ENCODE measurements at regions not wholly inside any gene's neighbourhood (a gene's known extent, or its start where the extent isn't known, plus 50 kb on each side); places are given as distances from the start of the nearest gene placed in this dataset.

GRCh38 chr5:72688916-72689315 lies 127.5 kb upstream of the TNPO1 start:
- no peaks in the 10 kb centered on the region for H3K36me3 ChIP-seq (ENCODE audit: control insufficient read depth, low read length)
- no peak overlapping the region for H3K27ac ChIP-seq (ENCODE audit: low read depth, low read length)
- H3F3A ChIP-seq (ENCODE audit: control insufficient read depth, insufficient read depth): no peaks in the 10 kb centered on the region
- H3K79me2 ChIP-seq (ENCODE audit: control insufficient read depth, low read length): no peaks in the 10 kb centered on the region
- H3K9me3 ChIP-seq (ENCODE audit: control insufficient read depth, insufficient read depth, low read length): no peaks in the 10 kb centered on the region
- H4K20me1 ChIP-seq (ENCODE audit: control insufficient read depth, insufficient read depth, low read depth, low read length): no peaks in the 10 kb centered on the region
- H3K4me1 ChIP-seq (ENCODE audit: control insufficient read depth, low read length): no peaks in the 10 kb centered on the region
- H3K9me2 ChIP-seq (replicated peaks; ENCODE audit: control insufficient read depth, low read length): no peaks in the 10 kb centered on the region
- no peaks in the 10 kb centered on the region for H3K27me3 ChIP-seq (ENCODE audit: control insufficient read depth, low read length)
- H3K4me2 ChIP-seq (ENCODE audit: low read length): no peak overlapping the region
- no peak for TF ChIP-seq CTCF (IDR thresholded peaks at IDR 0.05; ENCODE audit: low read depth, low read length, poor library complexity, severe bottlenecking)
- TF ChIP-seq EZH2phosphoT487 (IDR thresholded peaks at IDR 0.05; ENCODE audit: borderline replicate concordance, low read length): no peak
- H3K4me3 ChIP-seq (ENCODE audit: low read length): no peak overlapping the region

- no peak overlapping the region for H3K27ac ChIP-seq (ENCODE audit: low read depth, low read length)
- no peaks in the 10 kb centered on the region for H3K79me2 ChIP-seq (ENCODE audit: control insufficient read depth, low read length)
- no peak overlapping the region for H3K4me3 ChIP-seq (ENCODE audit: low read length)
- no peaks in the 10 kb centered on the region for H3K27me3 ChIP-seq (ENCODE audit: control insufficient read depth, low read length)
- no peaks in the 10 kb centered on the region for H3F3A ChIP-seq (ENCODE audit: control insufficient read depth, insufficient read depth)
- TF ChIP-seq CTCF (IDR thresholded peaks at IDR 0.05; ENCODE audit: low read depth, low read length, poor library complexity, severe bottlenecking) (no peak), EZH2phosphoT487 (IDR thresholded peaks at IDR 0.05; ENCODE audit: borderline replicate concordance, low read length) (no peak)
- H3K9me2 ChIP-seq (replicated peaks; ENCODE audit: control insufficient read depth, low read length): no peaks in the 10 kb centered on the region
- H3K36me3 ChIP-seq (ENCODE audit: control insufficient read depth, low read length): no peaks in the 10 kb centered on the region
- H3K4me1 ChIP-seq (ENCODE audit: control insufficient read depth, low read length): no peaks in the 10 kb centered on the region
- no peak overlapping the region for H3K4me2 ChIP-seq (ENCODE audit: low read length)
- no peaks in the 10 kb centered on the region for H4K20me1 ChIP-seq (ENCODE audit: control insufficient read depth, insufficient read depth, low read depth, low read length)
- H3K9me3 ChIP-seq (ENCODE audit: control insufficient read depth, insufficient read depth, low read length): no peaks in the 10 kb centered on the region
Observed at GRCh38 chr5:72687288-72687687, 129.2 kb upstream of the TNPO1 start.

GRCh38 chr5:72682561-72682960 lies 133.9 kb upstream of the TNPO1 start:
- Histone ChIP-seq H3F3A (ENCODE audit: control insufficient read depth, insufficient read depth) (no peaks in the 10 kb centered on the region), H3K27ac (ENCODE audit: low read depth, low read length) (no peak overlapping the region), H3K36me3 (ENCODE audit: control insufficient read depth, low read length) (no peaks in the 10 kb centered on the region), H3K4me2 (ENCODE audit: low read length) (no peak overlapping the region), H3K4me1 (ENCODE audit: control insufficient read depth, low read length) (no peaks in the 10 kb centered on the region), H3K9me3 (ENCODE audit: control insufficient read depth, insufficient read depth, low read length) (no peaks in the 10 kb centered on the region; the same call in 1 of the 2 replicates), H4K20me1 (ENCODE audit: control insufficient read depth, insufficient read depth, low read depth, low read length) (no peaks in the 10 kb centered on the region), H3K79me2 (ENCODE audit: control insufficient read depth, low read length) (no peaks in the 10 kb centered on the region), H3K9me2 (replicated peaks; ENCODE audit: control insufficient read depth, low read length) (no peaks in the 10 kb centered on the region), H3K27me3 (ENCODE audit: control insufficient read depth, low read length) (no peaks in the 10 kb centered on the region), H3K4me3 (ENCODE audit: low read length) (no peak overlapping the region)
- TF ChIP-seq CTCF (IDR thresholded peaks at IDR 0.05; ENCODE audit: low read depth, low read length, poor library complexity, severe bottlenecking) (no peak), EZH2phosphoT487 (IDR thresholded peaks at IDR 0.05; ENCODE audit: borderline replicate concordance, low read length) (no peak)

GRCh38 chr5:72681781-72682180 lies 134.7 kb upstream of the TNPO1 start:
- Histone ChIP-seq H3K27me3 (ENCODE audit: control insufficient read depth, low read length) (no peaks in the 10 kb centered on the region), H4K20me1 (ENCODE audit: control insufficient read depth, insufficient read depth, low read depth, low read length) (no peaks in the 10 kb centered on the region), H3K79me2 (ENCODE audit: control insufficient read depth, low read length) (no peaks in the 10 kb centered on the region), H3F3A (ENCODE audit: control insufficient read depth, insufficient read depth) (no peaks in the 10 kb centered on the region), H3K36me3 (ENCODE audit: control insufficient read depth, low read length) (no peaks in the 10 kb centered on the region), H3K4me2 (ENCODE audit: low read length) (no peak overlapping the region), H3K4me3 (ENCODE audit: low read length) (no peak overlapping the region), H3K4me1 (ENCODE audit: control insufficient read depth, low read length) (no peaks in the 10 kb centered on the region), H3K9me2 (replicated peaks; ENCODE audit: control insufficient read depth, low read length) (no peaks in the 10 kb centered on the region), H3K9me3 (ENCODE audit: control insufficient read depth, insufficient read depth, low read length) (no peaks in the 10 kb centered on the region; the same call in 1 of the 2 replicates), H3K27ac (ENCODE audit: low read depth, low read length) (no peak overlapping the region)
- TF ChIP-seq EZH2phosphoT487 (IDR thresholded peaks at IDR 0.05; ENCODE audit: borderline replicate concordance, low read length) (no peak), CTCF (IDR thresholded peaks at IDR 0.05; ENCODE audit: low read depth, low read length, poor library complexity, severe bottlenecking) (no peak)
